ENCODE measurements at regions not wholly inside any gene's neighbourhood (a gene's known extent, or its start where the extent isn't known, plus 50 kb on each side); places are given as distances from the start of the nearest gene placed in this dataset.

DNA sequence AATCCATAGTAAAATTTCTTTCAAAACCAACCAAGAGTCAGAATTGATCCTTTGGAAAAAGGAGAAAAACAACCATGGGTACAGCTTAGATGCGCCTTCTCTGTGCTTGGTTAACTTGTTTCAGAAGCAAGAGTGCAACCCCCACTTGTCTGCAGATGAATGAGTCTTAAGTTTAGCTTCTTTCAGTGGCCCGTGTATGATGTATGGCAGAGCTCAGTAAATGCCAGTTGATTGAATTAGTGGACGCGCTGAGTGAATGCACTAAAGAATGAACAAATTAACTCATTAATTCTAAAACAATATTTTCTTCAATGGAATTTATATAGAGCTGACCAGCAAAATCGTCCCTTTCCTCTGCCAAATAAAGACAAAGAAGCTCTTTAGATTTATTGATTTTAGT lies 67.0 kb upstream of the ARHGEF3 start:
- Histone ChIP-seq H3K4me1 (ENCODE audit: insufficient read depth, low read length) (peaks cover 17% of the 10 kb centered on the region), H3K4me3 (ENCODE audit: low read length) (no peak overlapping the region), H3K9me3 (ENCODE audit: low read length) (no peaks in the 10 kb centered on the region), H3K27me3 (ENCODE audit: insufficient read depth, low read length, poor library complexity, severe bottlenecking) (no peaks in the 10 kb centered on the region), H3K36me3 (ENCODE audit: insufficient read depth, low read length) (no peaks in the 10 kb centered on the region), H3K27ac (ENCODE audit: low read depth, low read length) (no peak overlapping the region)
- no peak for DNase-seq
- ChIA-PET CTCF (interaction anchor here (1.2 to 1.3 kb wide), 2 partner anchors 12 to 15 kb away, joined by 3 read pairs; no protein-coding TSS in a partner anchor), POLR2A (no interaction called here)
- H3K4me3 Mint-ChIP-seq: no peak overlapping the region
- H3K9me3 Mint-ChIP-seq: no peaks in the 10 kb centered on the region
- H3K27ac Mint-ChIP-seq: peak overlapping the region in 3 of 8 donors; percentile 22 to 34 (median 32)
- H3K4me1 Mint-ChIP-seq: peaks cover 37 to 79% (median 61%) of the 10 kb centered on the region in 3 donors
- H3K36me3 Mint-ChIP-seq: peaks cover 0 to 9% (median 2%) of the 10 kb centered on the region in 3 donors
- H3K27me3 Mint-ChIP-seq: no peaks in the 10 kb centered on the region

DNA sequence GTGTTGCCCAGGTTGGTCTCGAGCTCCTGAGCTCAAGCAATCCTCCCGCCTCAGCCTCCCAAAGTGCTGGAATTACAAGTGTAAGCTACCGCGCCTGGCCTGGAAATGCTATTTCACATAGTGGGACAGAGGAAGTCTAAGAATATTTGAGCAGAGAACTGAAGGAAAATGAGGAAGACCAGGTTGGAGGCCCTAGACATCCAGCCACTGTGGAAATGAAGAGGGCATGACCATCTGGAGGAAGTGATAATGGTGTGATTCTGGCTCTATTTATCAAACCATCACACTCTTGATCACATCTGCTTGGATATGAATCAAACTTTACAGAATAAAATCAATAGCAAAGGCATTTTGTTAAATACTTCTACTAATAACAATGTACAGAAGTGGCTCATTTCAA lies 65.9 kb upstream of the ARHGEF3 start:
- H3K36me3 Mint-ChIP-seq: peaks cover 0 to 9% (median 0%) of the 10 kb centered on the region in 3 donors
- peaks cover 39 to 81% (median 67%) of the 10 kb centered on the region in 3 donors for H3K4me1 Mint-ChIP-seq
- ChIA-PET POLR2A (no interaction called here), CTCF (interaction anchor here (1.2 kb wide), 1 partner anchor 20 kb away, joined by 3 read pairs; no protein-coding TSS in a partner anchor)
- peak overlapping the region in 3 of 8 donors; percentile 14 to 58 (median 23) for H3K27ac Mint-ChIP-seq
- H3K9me3 Mint-ChIP-seq: no peaks in the 10 kb centered on the region
- no peaks in the 10 kb centered on the region for H3K36me3 ChIP-seq (ENCODE audit: insufficient read depth, low read length)
- no peaks in the 10 kb centered on the region for H3K27me3 ChIP-seq (ENCODE audit: insufficient read depth, low read length, poor library complexity, severe bottlenecking)
- H3K27ac ChIP-seq (ENCODE audit: low read depth, low read length): no peak overlapping the region
- DNase-seq: no peak
- H3K9me3 ChIP-seq (ENCODE audit: low read length): no peaks in the 10 kb centered on the region
- H3K4me3 Mint-ChIP-seq: no peak overlapping the region
- no peak overlapping the region for H3K4me3 ChIP-seq (ENCODE audit: low read length)
- H3K4me1 ChIP-seq (ENCODE audit: insufficient read depth, low read length): peaks cover 17% of the 10 kb centered on the region
- no peaks in the 10 kb centered on the region for H3K27me3 Mint-ChIP-seq

DNA sequence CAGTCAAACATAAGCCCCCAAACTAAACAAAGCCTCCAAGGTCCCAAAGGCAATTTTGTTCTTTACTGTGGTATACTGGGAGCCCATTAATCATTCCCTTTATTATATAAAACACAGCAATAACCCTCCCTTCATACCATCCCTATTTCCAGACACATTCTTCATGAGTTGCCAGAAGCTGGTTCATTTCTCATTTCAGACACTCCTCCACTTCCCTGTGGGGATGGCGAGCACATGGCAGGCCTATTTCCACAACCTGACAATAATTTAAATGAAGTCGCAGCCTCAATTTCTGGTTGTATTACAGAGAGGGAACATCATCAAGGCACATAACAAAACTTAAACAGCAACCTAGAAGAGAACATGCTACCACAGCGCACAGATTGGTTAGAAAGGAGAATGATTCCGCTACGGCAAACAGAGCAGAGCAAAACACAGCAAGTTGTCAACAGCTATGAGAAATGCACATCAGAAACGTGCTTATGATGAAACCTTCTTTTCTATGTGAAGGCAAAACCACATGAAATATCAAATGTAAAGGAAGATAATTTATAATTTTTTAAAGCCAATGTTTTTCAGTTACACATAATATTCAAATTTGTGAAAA lies 63.3 kb upstream of the ARHGEF3 start:
- Histone ChIP-seq H3K9me3 (ENCODE audit: low read length) (no peaks in the 10 kb centered on the region), H3K36me3 (ENCODE audit: insufficient read depth, low read length) (no peaks in the 10 kb centered on the region), H3K4me3 (ENCODE audit: low read length) (no peak overlapping the region), H3K27me3 (ENCODE audit: insufficient read depth, low read length, poor library complexity, severe bottlenecking) (no peaks in the 10 kb centered on the region), H3K27ac (ENCODE audit: low read depth, low read length) (no peak overlapping the region), H3K4me1 (ENCODE audit: insufficient read depth, low read length) (peaks cover 35% of the 10 kb centered on the region)
- DNase-seq: no peak
- H3K27me3 Mint-ChIP-seq: no peaks in the 10 kb centered on the region
- CTCF ChIA-PET: interaction anchor here (1.0 kb wide), 1 partner anchor 33 kb away, joined by 4 read pairs; no protein-coding TSS in a partner anchor
- no peak overlapping the region for H3K4me3 Mint-ChIP-seq
- H3K36me3 Mint-ChIP-seq: peaks cover 0 to 9% (median 0%) of the 10 kb centered on the region in 3 donors
- H3K9me3 Mint-ChIP-seq: no peaks in the 10 kb centered on the region
- peak overlapping the region in 3 of 8 donors; percentile 5 to 69 (median 29) for H3K27ac Mint-ChIP-seq
- H3K4me1 Mint-ChIP-seq: peaks cover 52 to 86% (median 79%) of the 10 kb centered on the region in 3 donors
- POLR2A ChIA-PET: no interaction called here

DNA sequence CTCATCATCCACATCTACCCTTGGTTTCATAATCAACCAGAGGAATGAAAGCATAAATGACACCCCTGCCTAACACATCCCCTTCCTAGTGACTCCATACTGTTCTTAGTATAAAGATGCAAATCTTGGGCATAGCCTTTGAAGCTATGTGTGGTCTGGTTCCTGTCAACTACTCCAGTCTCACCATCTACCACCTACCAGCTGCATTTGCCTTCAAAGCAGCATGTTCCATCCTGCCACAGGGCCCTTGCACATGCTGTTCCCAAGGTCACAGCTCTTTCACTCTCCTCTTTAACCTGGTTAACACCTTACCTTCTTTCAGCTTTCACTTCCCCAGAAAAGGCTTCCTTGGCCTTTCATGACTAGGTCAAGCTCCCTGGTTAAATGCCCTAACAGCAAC lies 62.3 kb upstream of the ARHGEF3 start:
- H3K9me3 Mint-ChIP-seq: no peaks in the 10 kb centered on the region
- Histone ChIP-seq H3K9me3 (ENCODE audit: low read length) (no peaks in the 10 kb centered on the region), H3K27me3 (ENCODE audit: insufficient read depth, low read length, poor library complexity, severe bottlenecking) (no peaks in the 10 kb centered on the region), H3K4me3 (ENCODE audit: low read length) (no peak overlapping the region), H3K27ac (ENCODE audit: low read depth, low read length) (no peak overlapping the region), H3K36me3 (ENCODE audit: insufficient read depth, low read length) (no peaks in the 10 kb centered on the region), H3K4me1 (ENCODE audit: insufficient read depth, low read length) (peaks cover 34% of the 10 kb centered on the region)
- peaks cover 46 to 77% (median 75%) of the 10 kb centered on the region in 3 donors for H3K4me1 Mint-ChIP-seq
- CTCF ChIA-PET: interaction anchor here (0.8 to 1.0 kb wide), 2 partner anchors 34 to 124 kb away, joined by 3 to 4 read pairs; no protein-coding TSS in a partner anchor
- peak overlapping the region in 4 of 8 donors; percentile 20 to 81 (median 62) for H3K27ac Mint-ChIP-seq
- no peaks in the 10 kb centered on the region for H3K27me3 Mint-ChIP-seq
- H3K36me3 Mint-ChIP-seq: peaks cover 0 to 9% (median 0%) of the 10 kb centered on the region in 3 donors
- POLR2A ChIA-PET: no interaction called here
- DNase-seq: no peak
- H3K4me3 Mint-ChIP-seq: no peak overlapping the region

DNA sequence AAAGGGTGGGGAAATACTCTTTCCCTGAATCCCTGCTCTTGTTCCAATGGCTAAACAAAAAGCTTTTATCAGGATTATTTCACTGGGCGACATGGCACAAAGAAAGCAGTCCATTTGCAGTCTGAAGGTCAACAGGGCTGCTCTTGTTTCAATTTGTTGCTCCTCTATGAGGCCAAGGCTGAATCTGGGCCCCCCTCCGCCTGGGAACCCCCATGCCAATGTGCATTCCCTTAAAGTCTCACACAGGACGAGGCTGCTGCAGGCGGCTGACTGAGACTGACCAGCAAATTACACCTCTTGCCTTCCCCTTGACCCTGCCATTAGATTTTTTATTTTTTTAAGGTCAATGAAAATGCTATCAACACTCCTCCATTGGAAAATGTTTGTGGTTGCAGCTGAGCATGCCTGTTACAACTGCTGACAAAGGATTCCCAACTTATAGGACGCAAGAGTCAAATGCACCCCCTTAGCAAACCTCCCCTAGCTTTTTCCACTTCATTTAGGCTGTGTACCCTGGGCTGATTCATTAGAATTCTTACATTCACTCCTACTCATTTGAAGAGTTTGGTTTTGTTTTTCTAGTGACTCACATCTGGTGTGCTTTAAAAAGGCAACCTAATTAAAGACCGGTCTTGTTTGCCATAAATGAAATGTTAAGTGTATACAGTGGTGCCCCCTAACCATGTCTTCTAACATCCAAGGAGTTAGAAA lies 60.8 kb upstream of the ARHGEF3 start:
- no peak overlapping the region for H3K4me3 Mint-ChIP-seq
- peaks cover 0 to 7% (median 0%) of the 10 kb centered on the region in 3 donors for H3K36me3 Mint-ChIP-seq
- H3K4me1 ChIP-seq (ENCODE audit: insufficient read depth, low read length): peaks cover 32% of the 10 kb centered on the region
- no peak overlapping the region for H3K4me3 ChIP-seq (ENCODE audit: low read length)
- no peaks in the 10 kb centered on the region for H3K27me3 ChIP-seq (ENCODE audit: insufficient read depth, low read length, poor library complexity, severe bottlenecking)
- H3K36me3 ChIP-seq (ENCODE audit: insufficient read depth, low read length): no peaks in the 10 kb centered on the region
- ChIA-PET POLR2A (no interaction called here), CTCF (no interaction called here)
- peak overlapping the region in 6 of 8 donors; percentile 19 to 78 (median 68) for H3K27ac Mint-ChIP-seq
- H3K27me3 Mint-ChIP-seq: no peaks in the 10 kb centered on the region
- H3K9me3 Mint-ChIP-seq: no peaks in the 10 kb centered on the region
- H3K27ac ChIP-seq (ENCODE audit: low read depth, low read length): no peak overlapping the region
- DNase-seq: no peak
- no peaks in the 10 kb centered on the region for H3K9me3 ChIP-seq (ENCODE audit: low read length)
- H3K4me1 Mint-ChIP-seq: peaks cover 50 to 74% (median 73%) of the 10 kb centered on the region in 3 donors

DNA sequence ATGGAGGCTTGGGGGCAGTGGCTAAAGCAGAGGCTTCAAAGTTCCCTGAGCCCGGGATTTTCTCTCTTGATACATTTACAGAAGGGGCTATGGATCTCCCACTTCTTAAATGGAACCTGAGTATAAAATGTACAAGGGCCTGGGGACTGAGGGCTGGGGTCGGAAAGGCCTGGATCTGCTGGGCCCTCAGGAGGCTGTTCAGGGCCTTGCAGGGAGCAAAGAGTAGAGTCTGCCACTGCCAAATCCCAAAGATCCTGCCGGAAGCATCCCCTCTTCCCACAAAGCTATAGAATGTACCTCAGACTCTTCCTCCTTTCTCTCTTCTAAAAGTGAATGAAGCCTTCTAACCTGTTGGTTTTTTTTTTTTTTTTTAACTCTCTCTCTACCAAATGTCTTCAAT lies 59.8 kb upstream of the ARHGEF3 start:
- H3K27ac ChIP-seq (ENCODE audit: low read depth, low read length): no peak overlapping the region
- no peaks in the 10 kb centered on the region for H3K27me3 ChIP-seq (ENCODE audit: insufficient read depth, low read length, poor library complexity, severe bottlenecking)
- no peaks in the 10 kb centered on the region for H3K9me3 Mint-ChIP-seq
- ChIA-PET CTCF (interaction anchor here (2.5 kb wide), 1 partner anchor 127 kb away, joined by 7 read pairs; no protein-coding TSS in a partner anchor), POLR2A (no interaction called here)
- peaks cover 53 to 78% (median 75%) of the 10 kb centered on the region in 3 donors for H3K4me1 Mint-ChIP-seq
- no peak overlapping the region for H3K4me3 ChIP-seq (ENCODE audit: low read length)
- H3K27me3 Mint-ChIP-seq: no peaks in the 10 kb centered on the region
- H3K4me1 ChIP-seq (ENCODE audit: insufficient read depth, low read length): peaks cover 32% of the 10 kb centered on the region
- no peaks in the 10 kb centered on the region for H3K36me3 ChIP-seq (ENCODE audit: insufficient read depth, low read length)
- DNase-seq: no peak
- peak overlapping the region; percentile 40 to 89 (median 70) for H3K27ac Mint-ChIP-seq
- no peaks in the 10 kb centered on the region for H3K9me3 ChIP-seq (ENCODE audit: low read length)
- peaks cover 0 to 7% (median 0%) of the 10 kb centered on the region in 3 donors for H3K36me3 Mint-ChIP-seq
- peak overlapping the region in 2 of 7 donors; percentile 41 to 57 for H3K4me3 Mint-ChIP-seq

DNA sequence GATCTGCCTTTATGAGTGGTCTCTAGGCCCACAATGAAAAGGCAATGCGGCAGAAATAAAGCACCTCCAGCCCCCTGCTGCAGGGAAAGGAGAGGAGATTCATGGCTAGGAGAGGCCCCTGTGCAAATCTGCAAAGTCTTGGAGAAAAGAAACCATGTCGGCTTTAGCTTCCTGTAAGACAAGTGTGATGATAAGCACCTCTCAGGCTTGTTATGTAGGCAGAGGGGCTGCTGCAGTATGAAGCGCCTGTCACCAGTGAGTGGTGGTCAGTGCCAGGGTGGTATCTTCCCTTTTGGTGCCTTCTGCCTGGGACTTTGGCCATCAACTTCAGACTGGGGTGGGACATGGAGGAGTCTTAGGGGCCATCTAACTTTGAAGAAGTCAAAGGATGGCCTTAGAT lies 59.2 kb upstream of the ARHGEF3 start:
- Histone ChIP-seq H3K27me3 (ENCODE audit: insufficient read depth, low read length, poor library complexity, severe bottlenecking) (no peaks in the 10 kb centered on the region), H3K4me3 (ENCODE audit: low read length) (no peak overlapping the region), H3K9me3 (ENCODE audit: low read length) (no peaks in the 10 kb centered on the region), H3K36me3 (ENCODE audit: insufficient read depth, low read length) (no peaks in the 10 kb centered on the region), H3K4me1 (ENCODE audit: insufficient read depth, low read length) (peaks cover 34% of the 10 kb centered on the region), H3K27ac (ENCODE audit: low read depth, low read length) (no peak overlapping the region)
- POLR2A ChIA-PET: no interaction called here
- Mint-ChIP-seq H3K4me1 (peaks cover 55 to 83% (median 76%) of the 10 kb centered on the region in 3 donors), H3K27me3 (no peaks in the 10 kb centered on the region), H3K27ac (peak overlapping the region; percentile 40 to 85 (median 66)), H3K36me3 (peaks cover 0 to 8% (median 0%) of the 10 kb centered on the region in 3 donors), H3K4me3 (peak overlapping the region in 5 of 7 donors; percentile 37 to 57 (median 52)), H3K9me3 (no peaks in the 10 kb centered on the region)
- no peak for DNase-seq
- CTCF ChIA-PET: interaction anchor here (2.5 kb wide), 1 partner anchor 128 kb away, joined by 7 read pairs; no protein-coding TSS in a partner anchor

DNA sequence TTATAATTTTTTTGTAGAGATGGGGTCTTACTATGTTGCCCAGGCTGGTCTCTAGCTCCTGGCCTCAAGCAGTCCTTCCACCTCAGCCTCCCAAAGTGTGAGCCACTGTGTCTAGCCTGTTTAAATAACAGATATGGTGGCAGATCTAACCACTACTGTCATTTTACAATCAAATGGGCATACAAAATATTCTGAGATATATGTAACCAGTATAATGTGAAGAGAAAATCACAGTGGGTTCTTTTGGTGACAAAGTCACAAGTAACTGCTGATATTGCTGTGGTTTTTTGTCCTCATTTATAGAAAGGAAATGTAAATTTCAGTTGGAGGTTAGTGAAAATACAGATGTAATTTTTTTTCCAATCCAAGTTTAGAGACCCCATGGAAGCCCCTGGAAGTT lies 58.6 kb upstream of the ARHGEF3 start:
- Histone ChIP-seq H3K4me3 (ENCODE audit: low read length) (no peak overlapping the region), H3K4me1 (ENCODE audit: insufficient read depth, low read length) (peaks cover 31% of the 10 kb centered on the region), H3K36me3 (ENCODE audit: insufficient read depth, low read length) (no peaks in the 10 kb centered on the region), H3K27ac (ENCODE audit: low read depth, low read length) (no peak overlapping the region), H3K9me3 (ENCODE audit: low read length) (no peaks in the 10 kb centered on the region), H3K27me3 (ENCODE audit: insufficient read depth, low read length, poor library complexity, severe bottlenecking) (no peaks in the 10 kb centered on the region)
- DNase-seq: no peak
- H3K27ac Mint-ChIP-seq: peak overlapping the region; percentile 40 to 85 (median 66)
- H3K36me3 Mint-ChIP-seq: peaks cover 0 to 12% (median 0%) of the 10 kb centered on the region in 3 donors
- H3K4me3 Mint-ChIP-seq: peak overlapping the region in 6 of 7 donors; percentile 37 to 57 (median 53)
- peaks cover 59 to 84% (median 75%) of the 10 kb centered on the region in 3 donors for H3K4me1 Mint-ChIP-seq
- no peaks in the 10 kb centered on the region for H3K9me3 Mint-ChIP-seq
- ChIA-PET POLR2A (no interaction called here), CTCF (interaction anchor here (2.5 kb wide), 1 partner anchor 129 kb away, joined by 7 read pairs; no protein-coding TSS in a partner anchor)
- H3K27me3 Mint-ChIP-seq: no peaks in the 10 kb centered on the region
